Ovary (tissue), 7 donors: ENCODE measurements at regions not wholly inside any gene's neighbourhood (a gene's known extent, or its start where the extent isn't known, plus 50 kb on each side); places are given as distances from the start of the nearest gene placed in this dataset.

Experiments used
- DNase-seq, 5 donors: peaks; one replicate each; pipeline ENCODE4 v3.0.0-alpha.2; 2019 to 2020
- H3K27ac ChIP-seq, 2 donors: fragments of 200-600 bp; one replicate each; pipeline versions ENCODE4 v1.5.1 to v1.8.0; 2019 to 2022
- H3K27me3 ChIP-seq: fragments of 200-600 bp; one replicate; pipeline ENCODE4 v1.8.0; 2022
- H3K36me3 ChIP-seq: fragments of 200-600 bp; sonication (generic); one replicate; pipeline ENCODE4 v1.5.1; 2019
- H3K4me1 ChIP-seq: one replicate; pipeline ENCODE4 v1.8.1; 2013; ENCODE audit warnings: mild to moderate bottlenecking, moderate library complexity; ENCODE audit not compliant: insufficient read depth
- H3K4me3 ChIP-seq: fragments of 200-600 bp; sonication (generic); one replicate; pipeline ENCODE4 v1.5.1; 2017
- H3K9me3 ChIP-seq, 2 donors: fragments of 200-600 bp in 1 of 2; sonication (generic) in 1 of 2; one replicate each; pipeline versions ENCODE4 v1.5.1 to v1.8.1; 2013 to 2019; ENCODE audit warnings: mild to moderate bottlenecking in 1 of 2, moderate library complexity in 1 of 2
- CTCF ChIP-seq, 3 donors: fragments of 450-650 bp in 2 of 3; fragments of 200-600 bp in 1 of 3; IDR thresholded peaks; one replicate each; pipeline versions ENCODE4 v1.5.1 to v1.8.0; 2016 to 2022; ENCODE audit warnings: antibody characterized with exemption in 3 of 3, mild to moderate bottlenecking in 1 of 3
- EP300 ChIP-seq: sonication (generic); formaldehyde crosslinking; IDR thresholded peaks from one replicate; pipeline ENCODE4 v1.6.1; 2017; ENCODE audit warnings: antibody characterized with exemption
- POLR2A ChIP-seq: fragments of 450-650 bp; IDR thresholded peaks from one replicate; pipeline ENCODE4 v1.6.1; 2017; ENCODE audit warnings: antibody characterized with exemption, mild to moderate bottlenecking, moderate library complexity
- WGBS, 3 donors: extraction: QIAGEN DNeasy Blood & Tissue Kit in 1 of 3; methylation state at CpG; one replicate each; pipeline versions ENCODE4 v1.1.5 to v1.1.7; 2013 to 2017; 5-methylcytosine and 5-hydroxymethylcytosine counted together
- intact Hi-C, 4 donors: fragments of 100-400 bp; cut with DNase I; formaldehyde crosslinking; loops; one replicate each; pipeline versions ENCODE4 v1.11.0 to v1.15.1; 2022 to 2023
- donor health status: DM: no; HTN: no; CAD: no; lungs with moderate emphysema.
- donor health status: DM: no; HTN: no; CAD: no.
- donor health status: Bipolar disorder and iron deficiency.
- donor health status: DM: no; HTN: no; CAD: no.
- donor health status: DM: yes; HTN: yes; CAD: no.

- Histone ChIP-seq H3K4me1 (no peaks in the 10 kb centered on the region), H3K36me3 (no peaks in the 10 kb centered on the region), H3K27me3 (no peaks in the 10 kb centered on the region), H3K9me3 (no peaks in the 10 kb centered on the region), H3K4me3 (no peak overlapping the region), H3K27ac (no peak overlapping the region)
- TF ChIP-seq CTCF (IDR thresholded peaks at IDR 0.05) (no peak), POLR2A (no peak), EP300 (no peak)
- DNase-seq = no peak
- intact Hi-C loops = no loop called here
Observed at GRCh38 chr3:137249311-137249940, 291.6 kb downstream of the IL20RB start.

GRCh38 chr3:137259089-137259488 is 301.3 kb downstream of the IL20RB start:
- no peak for DNase-seq
- Histone ChIP-seq H3K9me3 (no peaks in the 10 kb centered on the region), H3K27ac (no peak overlapping the region), H3K27me3 (no peaks in the 10 kb centered on the region), H3K4me1 (no peaks in the 10 kb centered on the region), H3K4me3 (no peak overlapping the region), H3K36me3 (no peaks in the 10 kb centered on the region)
- intact Hi-C loops = no loop called here
- WGBS, 3 donors = 27 to 34% (median 33%) methylated on average over 3 of the region's 3 CpGs
- TF ChIP-seq EP300 (no peak), CTCF (IDR thresholded peaks at IDR 0.05) (no peak)

- Histone ChIP-seq H3K27ac (no peak overlapping the region), H3K27me3 (no peaks in the 10 kb centered on the region), H3K4me3 (no peak overlapping the region), H3K9me3 (no peaks in the 10 kb centered on the region), H3K36me3 (no peaks in the 10 kb centered on the region), H3K4me1 (no peaks in the 10 kb centered on the region)
- TF ChIP-seq CTCF (IDR thresholded peaks at IDR 0.05) = no peak
- TF ChIP-seq POLR2A = no peak
- no peak for TF ChIP-seq EP300
- peak in 3 of 5 donors; percentile 15 to 45 (median 23) for DNase-seq
- intact Hi-C loops = no loop called here
- 14 to 16% (median 15%) methylated on average over 5 of the region's 5 CpGs for WGBS, 3 donors
Observed at GRCh38 chr3:137259701-137260100, 301.9 kb downstream of the IL20RB start.

GRCh38 chr3:137264071-137264820 is 306.5 kb downstream of the IL20RB start:
- H3K9me3 ChIP-seq = no peaks in the 10 kb centered on the region
- H3K4me1 ChIP-seq = no peaks in the 10 kb centered on the region
- intact Hi-C loops = no loop called here
- H3K4me3 ChIP-seq = no peak overlapping the region
- 22 to 27% (median 24%) methylated on average over 14 of the region's 14 CpGs for WGBS, 3 donors
- H3K36me3 ChIP-seq = no peaks in the 10 kb centered on the region
- no peaks in the 10 kb centered on the region for H3K27me3 ChIP-seq
- no peak overlapping the region for H3K27ac ChIP-seq
- DNase-seq = peak in 4 of 5 donors; percentile 46 to 81 (median 56)
- TF ChIP-seq EP300 = no peak
- no peak for TF ChIP-seq CTCF (IDR thresholded peaks at IDR 0.05)
- TF ChIP-seq POLR2A = no peak
